Fibroblast of lung (primary cell): ENCODE measurements at regions not wholly inside any gene's neighbourhood (a gene's known extent, or its start where the extent isn't known, plus 50 kb on each side); places are given as distances from the start of the nearest gene placed in this dataset.

Source experiments
- DNase-seq, 2 donors: peaks; one replicate each; pipeline versions ENCODE4 v3.0.0 to v3.0.0-alpha.2; 2010; ENCODE audit warnings: low read depth in 2 of 2
- H2AFZ ChIP-seq: 2 replicates; pipeline ENCODE4 v1.5.1; 2012; ENCODE audit warnings: low read length, control low read depth, inconsistent platforms
- H3K27ac ChIP-seq: 2 replicates; pipeline ENCODE4 v1.5.1; 2011; ENCODE audit warnings: low read length, control low read depth; ENCODE audit not compliant: insufficient read depth
- H3K27me3 ChIP-seq: 2 replicates; pipeline ENCODE4 v1.5.1; 2011; ENCODE audit warnings: mild to moderate bottlenecking, low read length; ENCODE audit not compliant: control insufficient read depth, insufficient read depth
- H3K36me3 ChIP-seq: 2 replicates; pipeline ENCODE4 v1.5.1; 2011; ENCODE audit warnings: low read length; ENCODE audit not compliant: control insufficient read depth, insufficient read depth
- H3K4me1 ChIP-seq: 2 replicates; pipeline ENCODE4 v1.5.1; 2011; ENCODE audit warnings: low read length; ENCODE audit not compliant: control insufficient read depth, insufficient read depth; ENCODE audit errors: extremely low read depth
- H3K4me2 ChIP-seq: 2 replicates; pipeline ENCODE4 v1.5.1; 2011; ENCODE audit warnings: low read length, control low read depth; ENCODE audit not compliant: insufficient read depth; ENCODE audit errors: extremely low read depth
- H3K4me3 ChIP-seq, 4 experiments: fragments of 200-600 bp in 1 of 4; sonication (generic) in 1 of 4; replicated peaks in 1 of 4; 2 replicates each; pipeline ENCODE4 v1.5.1; 2011 to 2016; ENCODE audit warnings: low read length in 4 of 4, low read depth in 3 of 4, mild to moderate bottlenecking in 3 of 4, control low read depth in 2 of 4, inconsistent platforms in 1 of 4, mixed read lengths in 1 of 4; ENCODE audit not compliant: insufficient read depth in 1 of 4; ENCODE audit errors: control extremely low read depth in 1 of 4
- H3K79me2 ChIP-seq: 2 replicates; pipeline ENCODE4 v1.5.1; 2012; ENCODE audit warnings: mild to moderate bottlenecking, low read length, inconsistent platforms; ENCODE audit not compliant: control insufficient read depth, insufficient read depth
- H3K9ac ChIP-seq: 2 replicates; pipeline ENCODE4 v1.5.1; 2011; ENCODE audit warnings: mild to moderate bottlenecking, low read length, control low read depth; ENCODE audit not compliant: insufficient read depth
- H3K9me3 ChIP-seq: 2 replicates; pipeline ENCODE4 v1.5.1; 2012; ENCODE audit warnings: low read depth, low read length; ENCODE audit not compliant: control insufficient read depth, insufficient read depth
- H4K20me1 ChIP-seq: 2 replicates; pipeline ENCODE4 v1.5.1; 2011; ENCODE audit warnings: low read length; ENCODE audit not compliant: control insufficient read depth, insufficient read depth; ENCODE audit errors: extremely low read depth
- CTCF ChIP-seq, 2 donors: IDR thresholded peaks in 1 of 2; conservative IDR thresholded peaks in 1 of 2; 1 replicate in 1 of 2; 2 replicates in 1 of 2; pipeline ENCODE4 v1.5.1; 2011 to 2012; ENCODE audit warnings: low read length in 2 of 2, control low read depth in 1 of 2, inconsistent platforms in 1 of 2, low read depth in 1 of 2, mild to moderate bottlenecking in 1 of 2
- EZH2 ChIP-seq: IDR thresholded peaks from 2 replicates; pipeline ENCODE4 v1.5.1; 2012; ENCODE audit warnings: low read length, control low read depth, mild to moderate bottlenecking; ENCODE audit errors: missing control alignments

- TF ChIP-seq CTCF (conservative IDR thresholded peaks at IDR 0.05 in 1 of 2, IDR thresholded peaks at IDR 0.05 in 1 of 2; ENCODE audit: low read depth in 1 of 2, low read length in 2 of 2) (no peak), EZH2 (no peak)
Observed at GRCh38 chr1:115448282-115449044, 110.4 kb upstream of the NGF start.

GRCh38 chr1:115447672-115448071, 109.6 kb upstream of the NGF start:
- no peaks in the 10 kb centered on the region for H3K27me3 ChIP-seq
- H4K20me1 ChIP-seq: no peaks in the 10 kb centered on the region
- H3K36me3 ChIP-seq: no peaks in the 10 kb centered on the region
- no peak overlapping the region for H2AFZ ChIP-seq
- H3K27ac ChIP-seq: no peak overlapping the region
- DNase-seq: no peak
- no peak for TF ChIP-seq EZH2
- TF ChIP-seq CTCF (conservative IDR thresholded peaks at IDR 0.05 in 1 of 2, IDR thresholded peaks at IDR 0.05 in 1 of 2; ENCODE audit: low read depth in 1 of 2, low read length in 2 of 2): no peak
- H3K4me1 ChIP-seq: no peaks in the 10 kb centered on the region
- H3K9ac ChIP-seq: no peak overlapping the region
- H3K4me2 ChIP-seq: no peak overlapping the region
- no peaks in the 10 kb centered on the region for H3K9me3 ChIP-seq
- no peaks in the 10 kb centered on the region for H3K79me2 ChIP-seq
- no peak overlapping the region for H3K4me3 ChIP-seq

More at GRCh38 chr1:115448282-115449044, 110.4 kb upstream of the NGF start:
- Histone ChIP-seq H3K79me2 (no peaks in the 10 kb centered on the region), H3K36me3 (no peaks in the 10 kb centered on the region), H3K27me3 (no peaks in the 10 kb centered on the region), H2AFZ (no peak overlapping the region), H3K4me1 (no peaks in the 10 kb centered on the region), H4K20me1 (no peaks in the 10 kb centered on the region), H3K4me2 (no peak overlapping the region), H3K9ac (no peak overlapping the region), H3K9me3 (no peaks in the 10 kb centered on the region), H3K4me3 (no peak overlapping the region), H3K27ac (no peak overlapping the region)
- no peak for DNase-seq

GRCh38 chr1:115445090-115445489, 107.0 kb upstream of the NGF start:
- Histone ChIP-seq H3K9ac (no peak overlapping the region), H3K9me3 (no peaks in the 10 kb centered on the region), H3K36me3 (no peaks in the 10 kb centered on the region), H3K79me2 (no peaks in the 10 kb centered on the region), H3K4me3 (no peak overlapping the region), H4K20me1 (no peaks in the 10 kb centered on the region), H3K4me2 (no peak overlapping the region), H3K27me3 (no peaks in the 10 kb centered on the region), H3K4me1 (no peaks in the 10 kb centered on the region), H3K27ac (no peak overlapping the region), H2AFZ (no peak overlapping the region)
- TF ChIP-seq EZH2 (no peak), CTCF (conservative IDR thresholded peaks at IDR 0.05 in 1 of 2, IDR thresholded peaks at IDR 0.05 in 1 of 2; ENCODE audit: low read depth in 1 of 2, low read length in 2 of 2) (no peak)
- DNase-seq: no peak
